NOMO-1 treated with dmso at 0.1 percent for 144 hours (cell line): ENCODE measurements at regions not wholly inside any gene's neighbourhood (a gene's known extent, or its start where the extent isn't known, plus 50 kb on each side); places are given as distances from the start of the nearest gene placed in this dataset.
"Not testable (repeated sequence)": the region's sequence is repeated elsewhere in the genome, so short reads cannot be mapped to it uniquely, and the experiment has no call there.

Experiments
- DNase-seq: peaks from one replicate; lab custom pipeline; 2025; ENCODE audit not compliant: unreplicated experiment; lab: John Stamatoyannopoulos, UW

- DNase-seq = peak; percentile 50
Observed at GRCh38 chr12:24679126-24679525, 269.8 kb downstream of the BCAT1 start.

- no peak for DNase-seq
Observed at GRCh38 chr12:24678436-24678835, 270.5 kb downstream of the BCAT1 start.

DNA sequence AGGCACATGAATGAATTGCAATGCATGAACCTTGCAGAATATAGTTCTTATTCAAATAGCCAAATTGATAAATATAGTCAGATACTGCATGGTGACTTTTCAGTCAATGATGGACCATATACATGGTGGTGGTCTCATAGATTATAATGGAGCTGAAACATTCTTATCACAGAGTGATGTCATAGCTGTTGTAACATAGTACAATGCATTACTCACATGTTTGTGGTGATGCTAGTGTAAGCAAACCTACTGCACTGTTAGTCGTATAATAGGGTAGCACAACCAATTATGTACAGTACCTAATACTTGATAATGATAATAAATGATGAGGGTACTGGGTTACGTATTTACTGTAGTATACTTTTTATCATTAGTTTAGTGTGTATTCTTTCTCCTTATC lies 280.3 kb downstream of the BCAT1 start:
- DNase-seq = no peak

- DNase-seq = no peak
Observed at GRCh38 chr12:24664161-24664880, 284.6 kb downstream of the BCAT1 start.

- peak; percentile 72 for DNase-seq
Observed at GRCh38 chr12:24661657-24662096, 287.2 kb downstream of the BCAT1 start.

- no peak for DNase-seq
Observed at GRCh38 chr12:24659016-24659415, 289.9 kb downstream of the BCAT1 start.

- DNase-seq = not testable (repeated sequence)
Observed at GRCh38 chr12:24654344-24654743, 294.6 kb downstream of the BCAT1 start.

DNA sequence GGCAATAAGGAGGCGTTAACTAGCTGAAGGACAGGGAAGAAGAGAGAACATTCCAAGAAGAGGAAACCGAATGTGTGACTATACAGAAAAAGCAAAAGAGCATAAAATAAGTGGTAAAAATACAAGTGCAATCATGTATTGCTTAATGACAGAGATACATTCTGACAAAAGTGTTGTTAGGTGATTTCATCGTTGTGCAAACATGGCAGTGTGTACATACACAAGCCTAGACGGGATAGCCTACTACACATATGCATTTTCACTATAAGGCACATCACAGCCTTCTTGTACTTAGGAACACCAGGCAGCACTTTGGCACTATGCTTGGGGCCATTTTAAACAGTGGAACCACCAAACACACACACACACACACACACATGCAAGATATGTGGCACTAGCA lies 299.3 kb downstream of the BCAT1 start:
- no peak for DNase-seq

DNA sequence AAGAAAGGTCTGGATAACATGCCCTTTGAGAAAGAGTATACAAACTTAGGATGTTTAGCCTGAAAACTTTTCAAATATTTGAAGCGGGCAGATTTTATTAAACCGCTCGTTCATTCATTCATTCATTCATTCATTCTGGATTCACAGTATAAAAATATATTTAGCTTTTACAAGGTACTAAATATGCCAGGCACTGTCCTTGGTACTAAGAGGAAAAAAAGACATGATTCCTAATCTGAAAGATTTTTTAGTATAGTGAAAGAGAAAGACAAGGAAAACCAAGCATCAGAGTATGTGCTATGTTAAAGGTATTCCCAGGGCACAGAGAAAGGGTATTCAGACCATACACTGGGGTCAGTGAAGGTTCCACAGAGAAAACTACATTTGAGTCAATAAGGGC lies 299.7 kb downstream of the BCAT1 start:
- DNase-seq = no peak

GRCh38 chr12:24645254-24645653 lies 303.6 kb downstream of the BCAT1 start:
- no peak for DNase-seq

DNA sequence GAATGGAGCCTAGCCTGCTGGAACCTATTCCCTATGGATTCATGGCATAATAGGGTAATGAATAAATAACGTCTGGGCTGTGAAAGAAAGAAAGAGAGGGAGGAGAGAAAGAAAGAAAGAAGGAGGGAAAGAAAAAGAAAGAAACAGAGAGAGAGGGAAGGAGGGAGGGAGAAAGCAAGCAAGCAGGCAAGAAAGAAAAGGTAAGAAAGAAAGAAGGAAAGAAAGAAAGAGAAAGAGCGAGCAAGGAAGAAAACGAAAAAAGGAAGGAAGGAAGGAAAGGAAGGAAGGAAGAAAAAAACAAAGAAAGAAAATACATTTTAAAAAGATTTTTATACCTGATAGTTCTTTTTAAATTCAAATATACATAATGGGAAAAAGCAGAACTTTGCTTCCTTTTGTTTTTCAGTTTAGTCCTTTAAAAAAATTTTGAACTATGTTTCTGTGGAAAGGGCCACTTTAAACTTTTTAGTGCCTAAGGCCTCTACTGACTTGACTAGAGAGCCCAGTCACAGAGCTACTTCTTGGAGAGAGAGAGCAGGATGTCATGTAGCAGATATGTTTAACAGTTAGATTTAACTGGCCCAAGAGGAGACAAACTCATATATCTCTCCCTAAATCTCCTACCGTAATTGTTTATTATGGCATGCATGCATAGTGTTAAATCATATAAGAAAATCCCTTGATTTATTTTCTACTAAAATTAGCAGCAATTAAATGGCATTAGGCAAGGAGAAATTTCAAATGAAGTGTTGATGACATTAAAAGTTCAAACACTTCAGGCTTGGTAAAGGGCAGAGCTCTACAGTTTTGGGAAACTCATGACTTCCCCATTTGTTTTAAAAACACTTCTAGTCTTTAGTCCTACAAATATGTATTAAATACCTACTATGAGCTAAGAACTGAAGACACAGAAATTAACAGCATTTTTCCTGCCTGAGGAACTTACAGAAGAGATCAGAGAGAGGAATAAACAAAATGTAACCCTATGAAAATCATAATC lies 305.5 kb downstream of the BCAT1 start:
- no peak for DNase-seq

GRCh38 chr12:24639641-24640040 lies 309.3 kb downstream of the BCAT1 start:
- DNase-seq = no peak

DNA sequence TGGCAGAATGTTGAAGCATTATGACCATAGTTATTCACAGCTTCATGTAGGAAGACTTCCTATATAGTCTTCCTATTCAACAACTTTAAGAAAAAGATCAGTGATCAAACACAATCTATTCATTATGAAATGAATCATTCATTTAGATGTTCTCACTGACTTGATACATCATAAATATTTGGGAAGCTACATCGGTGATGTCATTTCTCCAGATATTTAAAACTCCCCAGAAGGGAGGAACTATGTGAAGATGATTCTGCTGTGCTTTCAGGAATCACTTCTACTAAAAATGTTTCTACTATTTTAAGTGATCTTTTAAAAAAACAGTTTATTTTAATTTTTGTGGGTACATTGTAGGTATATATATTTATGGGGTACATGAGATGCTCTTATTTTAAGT lies 316.4 kb downstream of the BCAT1 start:
- DNase-seq = no peak

GRCh38 chr12:24631676-24632426 lies 317.1 kb downstream of the BCAT1 start:
- DNase-seq = peak; percentile 3

GRCh38 chr12:24630856-24631255 lies 318.0 kb downstream of the BCAT1 start:
- no peak for DNase-seq

- no peak for DNase-seq
Observed at GRCh38 chr12:24630446-24630845, 318.5 kb downstream of the BCAT1 start.

DNA sequence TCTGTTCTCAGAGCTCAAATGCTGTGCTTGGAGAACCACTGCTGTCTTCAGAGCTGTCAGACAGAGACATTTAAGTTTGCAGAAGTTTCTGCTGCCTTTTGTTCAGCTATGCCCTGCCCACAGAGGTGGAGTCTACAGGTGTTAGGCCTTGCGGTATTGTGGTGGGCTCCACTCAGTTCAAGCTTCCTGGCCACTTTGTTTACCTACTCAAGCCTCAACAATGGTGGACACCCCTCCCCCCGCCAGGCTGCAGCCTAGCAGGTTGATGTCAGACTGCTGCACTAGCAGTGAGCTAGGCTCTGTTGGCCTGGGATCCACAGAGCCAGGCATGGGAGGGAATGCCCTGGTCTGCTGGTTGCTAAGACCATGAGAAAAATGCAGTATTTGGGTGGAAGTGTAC lies 323.8 kb downstream of the BCAT1 start:
- no peak for DNase-seq

GRCh38 chr12:24619954-24620353 lies 328.9 kb downstream of the BCAT1 start:
- not testable (repeated sequence) for DNase-seq

GRCh38 chr12:24617471-24617870 lies 331.4 kb downstream of the BCAT1 start:
- no peak for DNase-seq

GRCh38 chr12:24615967-24616411 lies 332.9 kb downstream of the BCAT1 start:
- DNase-seq = no peak

DNA sequence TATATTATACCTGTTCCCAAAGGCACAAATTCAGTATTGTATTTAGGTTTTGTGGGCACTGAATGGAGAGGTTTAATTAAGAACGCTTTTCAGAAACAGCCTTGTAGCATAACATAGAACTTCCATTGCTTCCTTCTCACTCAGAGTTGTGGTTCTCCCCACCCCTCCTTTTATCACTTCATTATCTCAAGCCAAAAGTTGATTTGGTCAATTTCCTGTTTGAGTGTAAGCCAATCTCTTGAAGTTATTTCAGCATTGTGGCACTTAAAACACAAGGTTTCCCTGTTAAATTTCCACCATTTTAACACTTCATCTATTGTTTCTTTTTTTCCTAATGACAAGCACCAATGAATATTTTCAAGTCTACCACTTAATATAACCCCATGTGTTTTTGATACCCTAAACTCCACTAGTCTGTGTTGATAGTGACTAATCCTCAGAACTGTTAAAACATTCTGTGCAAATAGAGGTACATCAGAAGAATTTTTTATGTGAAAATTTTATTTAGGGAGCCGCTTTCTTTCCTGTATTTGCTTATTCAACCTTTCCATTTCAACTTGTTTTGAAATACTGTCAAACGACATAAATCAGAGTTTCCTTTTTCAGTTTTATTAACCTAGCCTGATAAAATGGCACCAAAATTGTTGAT lies 340.1 kb downstream of the BCAT1 start:
- DNase-seq = no peak
